Fibroblast of lung (primary cell): ENCODE measurements at regions not wholly inside any gene's neighbourhood (a gene's known extent, or its start where the extent isn't known, plus 50 kb on each side); places are given as distances from the start of the nearest gene placed in this dataset.

Source experiments
- DNase-seq, 2 donors: peaks; one replicate each; pipeline versions ENCODE4 v3.0.0 to v3.0.0-alpha.2; 2010; ENCODE audit warnings: low read depth in 2 of 2
- H2AFZ ChIP-seq: 2 replicates; pipeline ENCODE4 v1.5.1; 2012; ENCODE audit warnings: low read length, control low read depth, inconsistent platforms
- H3K27ac ChIP-seq: 2 replicates; pipeline ENCODE4 v1.5.1; 2011; ENCODE audit warnings: low read length, control low read depth; ENCODE audit not compliant: insufficient read depth
- H3K27me3 ChIP-seq: 2 replicates; pipeline ENCODE4 v1.5.1; 2011; ENCODE audit warnings: mild to moderate bottlenecking, low read length; ENCODE audit not compliant: control insufficient read depth, insufficient read depth
- H3K36me3 ChIP-seq: 2 replicates; pipeline ENCODE4 v1.5.1; 2011; ENCODE audit warnings: low read length; ENCODE audit not compliant: control insufficient read depth, insufficient read depth
- H3K4me1 ChIP-seq: 2 replicates; pipeline ENCODE4 v1.5.1; 2011; ENCODE audit warnings: low read length; ENCODE audit not compliant: control insufficient read depth, insufficient read depth; ENCODE audit errors: extremely low read depth
- H3K4me2 ChIP-seq: 2 replicates; pipeline ENCODE4 v1.5.1; 2011; ENCODE audit warnings: low read length, control low read depth; ENCODE audit not compliant: insufficient read depth; ENCODE audit errors: extremely low read depth
- H3K4me3 ChIP-seq, 4 experiments: fragments of 200-600 bp in 1 of 4; sonication (generic) in 1 of 4; replicated peaks in 1 of 4; 2 replicates each; pipeline ENCODE4 v1.5.1; 2011 to 2016; ENCODE audit warnings: low read length in 4 of 4, low read depth in 3 of 4, mild to moderate bottlenecking in 3 of 4, control low read depth in 2 of 4, inconsistent platforms in 1 of 4, mixed read lengths in 1 of 4; ENCODE audit not compliant: insufficient read depth in 1 of 4; ENCODE audit errors: control extremely low read depth in 1 of 4
- H3K79me2 ChIP-seq: 2 replicates; pipeline ENCODE4 v1.5.1; 2012; ENCODE audit warnings: mild to moderate bottlenecking, low read length, inconsistent platforms; ENCODE audit not compliant: control insufficient read depth, insufficient read depth
- H3K9ac ChIP-seq: 2 replicates; pipeline ENCODE4 v1.5.1; 2011; ENCODE audit warnings: mild to moderate bottlenecking, low read length, control low read depth; ENCODE audit not compliant: insufficient read depth
- H3K9me3 ChIP-seq: 2 replicates; pipeline ENCODE4 v1.5.1; 2012; ENCODE audit warnings: low read depth, low read length; ENCODE audit not compliant: control insufficient read depth, insufficient read depth
- H4K20me1 ChIP-seq: 2 replicates; pipeline ENCODE4 v1.5.1; 2011; ENCODE audit warnings: low read length; ENCODE audit not compliant: control insufficient read depth, insufficient read depth; ENCODE audit errors: extremely low read depth
- CTCF ChIP-seq, 2 donors: IDR thresholded peaks in 1 of 2; conservative IDR thresholded peaks in 1 of 2; 1 replicate in 1 of 2; 2 replicates in 1 of 2; pipeline ENCODE4 v1.5.1; 2011 to 2012; ENCODE audit warnings: low read length in 2 of 2, control low read depth in 1 of 2, inconsistent platforms in 1 of 2, low read depth in 1 of 2, mild to moderate bottlenecking in 1 of 2
- EZH2 ChIP-seq: IDR thresholded peaks from 2 replicates; pipeline ENCODE4 v1.5.1; 2012; ENCODE audit warnings: low read length, control low read depth, mild to moderate bottlenecking; ENCODE audit errors: missing control alignments

- no peaks in the 10 kb centered on the region for H4K20me1 ChIP-seq
- no peaks in the 10 kb centered on the region for H3K36me3 ChIP-seq
- TF ChIP-seq CTCF (conservative IDR thresholded peaks at IDR 0.05 in 1 of 2, IDR thresholded peaks at IDR 0.05 in 1 of 2; ENCODE audit: low read depth in 1 of 2, low read length in 2 of 2) (no peak), EZH2 (no peak)
- no peak overlapping the region for H3K9ac ChIP-seq
- H3K27me3 ChIP-seq = no peaks in the 10 kb centered on the region
- H3K9me3 ChIP-seq = no peaks in the 10 kb centered on the region
- H3K4me2 ChIP-seq = no peak overlapping the region
- no peak for DNase-seq
- no peaks in the 10 kb centered on the region for H3K79me2 ChIP-seq
- no peaks in the 10 kb centered on the region for H3K4me1 ChIP-seq
- H3K27ac ChIP-seq = no peak overlapping the region
- no peak overlapping the region for H2AFZ ChIP-seq
- H3K4me3 ChIP-seq = no peak overlapping the region
These were observed 247.4 kb downstream of the ACTR3B start for GRCh38 chr7:153006911-153007310.

GRCh38 chr7:153010416-153010815 lies 250.9 kb downstream of the ACTR3B start:
- H3K9ac ChIP-seq = no peak overlapping the region
- no peak overlapping the region for H3K27ac ChIP-seq
- DNase-seq = no peak
- no peaks in the 10 kb centered on the region for H3K27me3 ChIP-seq
- no peak for TF ChIP-seq CTCF (conservative IDR thresholded peaks at IDR 0.05 in 1 of 2, IDR thresholded peaks at IDR 0.05 in 1 of 2; ENCODE audit: low read depth in 1 of 2, low read length in 2 of 2)
- no peak overlapping the region for H2AFZ ChIP-seq
- H3K36me3 ChIP-seq = no peaks in the 10 kb centered on the region
- no peak overlapping the region for H3K4me3 ChIP-seq
- H3K4me1 ChIP-seq = no peaks in the 10 kb centered on the region
- no peak overlapping the region for H3K4me2 ChIP-seq
- no peaks in the 10 kb centered on the region for H3K79me2 ChIP-seq
- H4K20me1 ChIP-seq = no peaks in the 10 kb centered on the region
- H3K9me3 ChIP-seq = no peaks in the 10 kb centered on the region

- TF ChIP-seq EZH2 = no peak
- no peak for TF ChIP-seq CTCF (conservative IDR thresholded peaks at IDR 0.05 in 1 of 2, IDR thresholded peaks at IDR 0.05 in 1 of 2; ENCODE audit: low read depth in 1 of 2, low read length in 2 of 2)
These were observed 252.7 kb downstream of the ACTR3B start for GRCh38 chr7:153012203-153012602.

More at GRCh38 chr7:153012203-153012602, 252.7 kb downstream of the ACTR3B start:
- H2AFZ ChIP-seq = no peak overlapping the region
- H3K4me3 ChIP-seq = no peak overlapping the region
- no peaks in the 10 kb centered on the region for H4K20me1 ChIP-seq
- no peaks in the 10 kb centered on the region for H3K4me1 ChIP-seq
- no peak overlapping the region for H3K27ac ChIP-seq
- no peaks in the 10 kb centered on the region for H3K79me2 ChIP-seq
- no peaks in the 10 kb centered on the region for H3K36me3 ChIP-seq
- DNase-seq = no peak
- H3K4me2 ChIP-seq = no peak overlapping the region
- H3K9me3 ChIP-seq = no peaks in the 10 kb centered on the region
- no peak overlapping the region for H3K9ac ChIP-seq
- no peaks in the 10 kb centered on the region for H3K27me3 ChIP-seq
